Activated effector memory CD4-positive, alpha-beta T cell treated with anti-CD3 and anti-CD28 coated beads, Interleukin-2, amount 50 U/mL, for 16 hours (primary cell): ENCODE measurements at regions not wholly inside any gene's neighbourhood (a gene's known extent, or its start where the extent isn't known, plus 50 kb on each side); places are given as distances from the start of the nearest gene placed in this dataset.

ENCODE experiments used
- DNase-seq: peaks from one replicate; pipeline ENCODE4 v3.0.0-alpha.2; 2020

- DNase-seq, result no peak
Observed at GRCh38 chr11:70863993-70864392, 388.4 kb downstream of the SHANK2 start.

GRCh38 chr11:70865356-70865755, 387.0 kb downstream of the SHANK2 start:
- no peak for DNase-seq

GRCh38 chr11:70866834-70867233, 385.5 kb downstream of the SHANK2 start:
- DNase-seq, result no peak

GRCh38 chr11:70867281-70868047, 384.9 kb downstream of the SHANK2 start:
- DNase-seq, result no peak

- no peak for DNase-seq
Observed at GRCh38 chr11:70868341-70868885, 384.0 kb downstream of the SHANK2 start.

- DNase-seq, result no peak
Observed at GRCh38 chr11:70869054-70869453, 383.3 kb downstream of the SHANK2 start.

- DNase-seq, result no peak
Observed at GRCh38 chr11:70871881-70872280, 380.5 kb downstream of the SHANK2 start.

- DNase-seq, result no peak
Observed at GRCh38 chr11:70872299-70872698, 380.1 kb downstream of the SHANK2 start.

- no peak for DNase-seq
Observed at GRCh38 chr11:70872955-70873735, 379.2 kb downstream of the SHANK2 start.

GRCh38 chr11:70873736-70874412, 378.5 kb downstream of the SHANK2 start:
- DNase-seq, result no peak

GRCh38 chr11:70876685-70877084, 375.7 kb downstream of the SHANK2 start:
- no peak for DNase-seq

- DNase-seq, result no peak
Observed at GRCh38 chr11:70877151-70877550, 375.2 kb downstream of the SHANK2 start.

- DNase-seq, result no peak
Observed at GRCh38 chr11:70878366-70878765, 374.0 kb downstream of the SHANK2 start.

- DNase-seq, result no peak
Observed at GRCh38 chr11:70879601-70880285, 372.6 kb downstream of the SHANK2 start.

GRCh38 chr11:70880416-70880815, 372.0 kb downstream of the SHANK2 start:
- DNase-seq, result no peak

GRCh38 chr11:70881948-70882715, 370.2 kb downstream of the SHANK2 start:
- no peak for DNase-seq

GRCh38 chr11:70882716-70883085, 369.7 kb downstream of the SHANK2 start:
- no peak for DNase-seq

GRCh38 chr11:70883323-70883940, 368.9 kb downstream of the SHANK2 start:
- no peak for DNase-seq

GRCh38 chr11:70883973-70884623, 368.3 kb downstream of the SHANK2 start:
- DNase-seq, result no peak

GRCh38 chr11:70885281-70886231, 366.8 kb downstream of the SHANK2 start:
- DNase-seq, result no peak
